Tibial artery (tissue), 4 donors: ENCODE measurements at regions not wholly inside any gene's neighbourhood (a gene's known extent, or its start where the extent isn't known, plus 50 kb on each side); places are given as distances from the start of the nearest gene placed in this dataset.
"Not testable (repeated sequence)": the region's sequence is repeated elsewhere in the genome, so short reads cannot be mapped to it uniquely, and the experiment has no call there.

Source experiments
- DNase-seq, 2 donors: peaks; one replicate each; pipeline ENCODE4 v3.0.0-alpha.2; 2019
- H3K27ac ChIP-seq, 2 donors: fragments of 200-600 bp; sonication (generic) in 1 of 2; 1 replicate in 1 of 2; 2 replicates in 1 of 2; pipeline ENCODE4 v1.5.1; 2018 to 2019; ENCODE audit warnings: mild to moderate bottlenecking in 1 of 2
- H3K27me3 ChIP-seq, 2 donors: fragments of 200-600 bp; sonication (generic) in 1 of 2; one replicate each; pipeline versions ENCODE4 v1.5.1 to v1.6.0; 2016 to 2019
- H3K36me3 ChIP-seq, 3 donors: fragments of 200-600 bp; sonication (generic) in 2 of 3; one replicate each; pipeline ENCODE4 v1.5.1; 2016 to 2019; ENCODE audit warnings: mild to moderate bottlenecking in 2 of 3
- H3K4me1 ChIP-seq, 4 donors: fragments of 200-600 bp; sonication (generic) in 2 of 4; 1 replicate in 3 of 4; 2 replicates in 1 of 4; pipeline ENCODE4 v1.5.1; 2016 to 2019
- H3K4me3 ChIP-seq, 2 donors: fragments of 200-600 bp; sonication (generic) in 1 of 2; 1 replicate in 1 of 2; 2 replicates in 1 of 2; pipeline ENCODE4 v1.5.1; 2018 to 2019; ENCODE audit warnings: mild to moderate bottlenecking in 2 of 2
- H3K9me3 ChIP-seq, 3 donors: fragments of 200-600 bp; sonication (generic) in 1 of 3; one replicate each; pipeline ENCODE4 v1.5.1; 2016 to 2019
- intact Hi-C: fragments of 100-400 bp; cut with DNase I; formaldehyde crosslinking; loops from one replicate; pipeline ENCODE4 v1.15.0; 2023; ENCODE audit warnings: low total_unique reads
- TF ChIP-seq, protein P1 (sequence below), 2 experiments: fragments of 200-600 bp in 1 of 2; fragments of 450-650 bp in 1 of 2; IDR thresholded peaks; one replicate each; pipeline ENCODE4 v1.5.1; 2017 to 2019; ENCODE audit warnings: antibody characterized with exemption in 2 of 2, mild to moderate bottlenecking in 1 of 2, moderate library complexity in 1 of 2

DNA sequence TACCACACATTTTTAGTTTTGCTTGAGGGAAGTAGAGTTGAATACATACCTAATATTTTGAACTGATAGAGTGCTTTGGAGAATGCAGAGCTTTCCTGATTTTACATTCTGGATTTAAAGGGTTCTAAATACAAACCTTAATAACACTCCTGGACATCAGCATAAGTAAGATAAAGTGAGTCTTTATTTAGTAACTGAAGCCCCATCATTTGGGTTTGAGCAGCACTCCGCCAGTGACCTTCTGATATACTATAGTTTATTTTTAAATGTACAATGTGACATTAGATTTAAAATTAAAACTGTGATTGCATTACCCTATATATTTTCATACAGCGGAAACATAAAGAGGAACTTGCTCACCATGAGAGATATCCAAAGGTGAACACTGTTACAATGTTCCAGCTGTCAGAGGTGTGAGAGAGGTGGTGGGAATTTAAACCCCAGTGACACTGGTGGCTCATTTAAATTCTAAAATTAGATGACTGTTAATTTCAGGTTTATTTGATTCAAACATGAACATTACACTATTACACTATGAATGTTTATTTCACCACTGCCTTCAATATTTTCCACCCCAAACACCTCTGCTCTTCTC is 203.0 kb upstream of the PCSK5 start:
- intact Hi-C loops, result no loop called here
- DNase-seq, result no peak
- Histone ChIP-seq H3K4me3 (no peak overlapping the region), H3K36me3 (no peaks in the 10 kb centered on the region), H3K9me3 (no peaks in the 10 kb centered on the region), H3K4me1 (no peaks in the 10 kb centered on the region), H3K27ac (no peak overlapping the region), H3K27me3 (no peaks in the 10 kb centered on the region)
- TF ChIP-seq, protein P1, sequence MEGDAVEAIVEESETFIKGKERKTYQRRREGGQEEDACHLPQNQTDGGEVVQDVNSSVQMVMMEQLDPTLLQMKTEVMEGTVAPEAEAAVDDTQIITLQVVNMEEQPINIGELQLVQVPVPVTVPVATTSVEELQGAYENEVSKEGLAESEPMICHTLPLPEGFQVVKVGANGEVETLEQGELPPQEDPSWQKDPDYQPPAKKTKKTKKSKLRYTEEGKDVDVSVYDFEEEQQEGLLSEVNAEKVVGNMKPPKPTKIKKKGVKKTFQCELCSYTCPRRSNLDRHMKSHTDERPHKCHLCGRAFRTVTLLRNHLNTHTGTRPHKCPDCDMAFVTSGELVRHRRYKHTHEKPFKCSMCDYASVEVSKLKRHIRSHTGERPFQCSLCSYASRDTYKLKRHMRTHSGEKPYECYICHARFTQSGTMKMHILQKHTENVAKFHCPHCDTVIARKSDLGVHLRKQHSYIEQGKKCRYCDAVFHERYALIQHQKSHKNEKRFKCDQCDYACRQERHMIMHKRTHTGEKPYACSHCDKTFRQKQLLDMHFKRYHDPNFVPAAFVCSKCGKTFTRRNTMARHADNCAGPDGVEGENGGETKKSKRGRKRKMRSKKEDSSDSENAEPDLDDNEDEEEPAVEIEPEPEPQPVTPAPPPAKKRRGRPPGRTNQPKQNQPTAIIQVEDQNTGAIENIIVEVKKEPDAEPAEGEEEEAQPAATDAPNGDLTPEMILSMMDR (IDR thresholded peaks at IDR 0.05), result no peak

DNA sequence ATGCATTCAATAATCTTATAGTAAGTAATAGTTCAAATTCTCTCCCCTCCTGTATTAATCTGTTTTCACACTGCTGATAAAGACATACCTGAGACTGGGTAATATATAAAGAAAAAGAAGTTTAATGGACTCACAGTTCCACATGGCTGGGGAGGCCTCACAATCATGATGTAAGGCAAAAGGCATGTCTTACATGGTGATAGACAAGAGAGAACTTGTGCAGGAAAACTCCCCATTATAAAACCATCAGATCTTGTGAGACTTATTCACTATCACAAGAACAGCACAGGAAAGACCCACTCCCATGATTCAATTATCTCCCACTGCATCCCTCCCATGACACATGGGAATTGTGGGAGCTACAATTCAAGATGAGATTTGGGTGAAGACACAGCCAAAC is 199.9 kb upstream of the PCSK5 start:
- H3K4me3 ChIP-seq, DNase-seq, H3K36me3 ChIP-seq, H3K9me3 ChIP-seq, H3K4me1 ChIP-seq, H3K27ac ChIP-seq, intact Hi-C loops, H3K27me3 ChIP-seq: not testable (repeated sequence)

DNA sequence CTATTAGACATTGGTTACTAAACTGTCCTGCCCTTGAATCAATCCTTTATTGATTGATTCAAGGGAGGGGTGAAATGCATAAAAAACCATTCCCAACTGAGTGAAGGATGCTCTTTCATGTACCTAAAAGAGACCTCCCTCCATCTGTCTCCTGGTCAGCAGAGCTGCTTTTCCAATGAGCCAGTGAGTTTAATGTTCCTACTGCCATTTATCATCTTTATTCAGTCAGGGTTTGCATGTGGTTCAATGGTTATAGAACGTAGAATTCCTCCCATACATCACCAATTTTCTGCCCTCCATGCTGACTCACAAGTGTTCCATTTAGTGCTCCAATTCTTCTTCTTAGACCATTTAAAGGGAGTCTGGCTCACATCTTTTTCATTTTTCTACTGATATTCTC is 199.1 kb upstream of the PCSK5 start:
- Histone ChIP-seq H3K4me1 (no peaks in the 10 kb centered on the region), H3K36me3 (no peaks in the 10 kb centered on the region), H3K9me3 (no peaks in the 10 kb centered on the region), H3K27ac (no peak overlapping the region), H3K27me3 (no peaks in the 10 kb centered on the region), H3K4me3 (no peak overlapping the region)
- intact Hi-C loops, result no loop called here
- TF ChIP-seq, protein P1 (IDR thresholded peaks at IDR 0.05), result no peak
- DNase-seq, result no peak

DNA sequence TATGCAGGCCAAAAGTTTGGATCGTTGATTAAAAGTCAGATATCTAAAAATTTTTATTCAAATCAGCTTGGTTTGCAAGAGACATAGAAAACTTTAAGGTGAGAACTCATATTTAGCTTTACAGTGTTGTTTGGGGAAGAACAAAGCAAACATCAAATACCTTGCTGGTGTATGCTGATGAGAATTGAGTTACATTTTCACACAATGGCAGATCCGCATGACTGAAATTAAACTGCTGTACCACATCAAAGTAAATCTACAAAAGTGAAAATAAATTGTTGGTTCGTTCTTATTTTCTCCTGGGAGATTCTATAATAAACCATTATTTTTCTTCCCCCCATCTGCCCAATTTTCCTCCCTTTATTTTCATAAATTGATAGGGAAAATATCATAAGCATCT is 198.2 kb upstream of the PCSK5 start:
- Histone ChIP-seq H3K36me3 (no peaks in the 10 kb centered on the region), H3K4me1 (no peaks in the 10 kb centered on the region), H3K4me3 (no peak overlapping the region), H3K9me3 (no peaks in the 10 kb centered on the region), H3K27ac (no peak overlapping the region), H3K27me3 (no peaks in the 10 kb centered on the region)
- intact Hi-C loops, result no loop called here
- TF ChIP-seq, protein P1 (IDR thresholded peaks at IDR 0.05), result no peak
- DNase-seq, result no peak

DNA sequence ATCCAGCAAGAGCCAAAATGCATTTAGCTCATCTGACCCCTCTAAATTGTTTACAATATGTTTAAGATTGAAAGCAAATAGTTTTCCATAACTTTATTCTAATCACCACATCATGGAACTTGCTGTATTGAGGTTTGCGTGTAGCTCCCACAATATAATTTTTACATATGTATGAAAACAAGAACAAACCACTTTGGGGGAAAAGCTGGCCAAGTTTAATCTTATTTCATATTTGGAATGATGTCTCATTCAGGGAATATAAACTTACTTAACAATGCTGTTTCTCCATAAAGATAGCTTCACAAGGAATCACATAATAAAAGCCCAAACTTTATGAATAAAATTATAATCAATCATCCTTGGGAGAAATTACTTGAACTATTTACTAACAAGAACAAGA is 194.6 kb upstream of the PCSK5 start:
- no peaks in the 10 kb centered on the region for H3K4me1 ChIP-seq
- no peak overlapping the region for H3K27ac ChIP-seq
- no peak overlapping the region for H3K4me3 ChIP-seq
- H3K9me3 ChIP-seq, result no peaks in the 10 kb centered on the region
- no peaks in the 10 kb centered on the region for H3K27me3 ChIP-seq
- DNase-seq, result no peak
- intact Hi-C loops, result no loop called here
- TF ChIP-seq, protein P1 (IDR thresholded peaks at IDR 0.05), result no peak
- no peaks in the 10 kb centered on the region for H3K36me3 ChIP-seq

DNA sequence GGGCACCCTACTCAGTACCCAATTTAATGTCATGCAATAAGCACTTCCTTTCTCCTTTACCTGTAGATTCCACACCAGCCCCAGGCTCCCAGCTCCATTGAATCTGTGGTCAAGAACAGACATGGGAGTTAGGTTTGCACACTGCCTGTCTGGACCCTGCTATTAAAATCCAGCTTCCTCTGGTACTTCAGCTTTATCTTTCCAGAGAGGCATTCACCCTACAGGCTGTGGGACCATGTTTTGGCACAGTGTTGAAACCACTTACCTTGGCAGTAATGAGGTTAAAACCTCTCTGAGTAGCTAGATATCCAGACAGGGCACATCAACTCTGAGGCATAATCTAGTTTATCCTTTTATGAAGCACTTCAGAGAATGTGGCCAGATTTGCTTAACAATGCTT is 191.5 kb upstream of the PCSK5 start:
- no peak overlapping the region for H3K27ac ChIP-seq
- TF ChIP-seq, protein P1 (IDR thresholded peaks at IDR 0.05), result no peak
- H3K4me3 ChIP-seq, result no peak overlapping the region
- intact Hi-C loops, result no loop called here
- H3K4me1 ChIP-seq, result no peaks in the 10 kb centered on the region
- DNase-seq, result no peak
- H3K9me3 ChIP-seq, result no peaks in the 10 kb centered on the region
- no peaks in the 10 kb centered on the region for H3K36me3 ChIP-seq
- H3K27me3 ChIP-seq, result no peaks in the 10 kb centered on the region
